Stromal cell of bone marrow (primary cell): ENCODE measurements at regions not wholly inside any gene's neighbourhood (a gene's known extent, or its start where the extent isn't known, plus 50 kb on each side); places are given as distances from the start of the nearest gene placed in this dataset.

Experiments used
- DNase-seq: peaks from one replicate; pipeline ENCODE4 v3.0.0-alpha.2; 2012; ENCODE audit warnings: low read depth

- no peak for DNase-seq
Measured at GRCh38 chr2:34949316-34949715, 1350.2 kb upstream of the FAM98A start.

- DNase-seq, result no peak
Measured at GRCh38 chr2:34936089-34936488, 1337.0 kb upstream of the FAM98A start.

- DNase-seq, result no peak
Measured at GRCh38 chr2:34912084-34912483, 1313.0 kb upstream of the FAM98A start.

- DNase-seq, result no peak
Measured at GRCh38 chr2:34909992-34910705, 1311.0 kb upstream of the FAM98A start.

GRCh38 chr2:34907812-34908211 is 1308.7 kb upstream of the FAM98A start:
- no peak for DNase-seq

GRCh38 chr2:34901739-34902138 is 1302.6 kb upstream of the FAM98A start:
- no peak for DNase-seq

GRCh38 chr2:34899079-34899478 is 1300.0 kb upstream of the FAM98A start:
- DNase-seq, result no peak

- no peak for DNase-seq
Measured at GRCh38 chr2:34892766-34893165, 1293.7 kb upstream of the FAM98A start.

GRCh38 chr2:34892256-34892655 is 1293.2 kb upstream of the FAM98A start:
- DNase-seq, result no peak

- DNase-seq, result no peak
Measured at GRCh38 chr2:34875091-34875745, 1276.1 kb upstream of the FAM98A start.

- DNase-seq, result no peak
Measured at GRCh38 chr2:34853646-34854045, 1254.5 kb upstream of the FAM98A start.

GRCh38 chr2:34851804-34852203 is 1252.7 kb upstream of the FAM98A start:
- DNase-seq, result no peak

- DNase-seq, result no peak
Measured at GRCh38 chr2:34849827-34850226, 1250.7 kb upstream of the FAM98A start.

GRCh38 chr2:34848691-34849090 is 1249.6 kb upstream of the FAM98A start:
- no peak for DNase-seq

GRCh38 chr2:34848132-34848531 is 1249.0 kb upstream of the FAM98A start:
- no peak for DNase-seq

GRCh38 chr2:34844629-34845028 is 1245.5 kb upstream of the FAM98A start:
- no peak for DNase-seq

- DNase-seq, result no peak
Measured at GRCh38 chr2:34838408-34838807, 1239.3 kb upstream of the FAM98A start.

GRCh38 chr2:34836361-34836760 is 1237.3 kb upstream of the FAM98A start:
- no peak for DNase-seq

- no peak for DNase-seq
Measured at GRCh38 chr2:34831096-34831495, 1232.0 kb upstream of the FAM98A start.

- no peak for DNase-seq
Measured at GRCh38 chr2:34828481-34828880, 1229.4 kb upstream of the FAM98A start.

- DNase-seq, result no peak
Measured at GRCh38 chr2:34827398-34827797, 1228.3 kb upstream of the FAM98A start.

- no peak for DNase-seq
Measured at GRCh38 chr2:34825686-34826085, 1226.6 kb upstream of the FAM98A start.

GRCh38 chr2:34822616-34823015 is 1223.5 kb upstream of the FAM98A start:
- DNase-seq, result no peak
